ENCODE measurements at regions not wholly inside any gene's neighbourhood (a gene's known extent, or its start where the extent isn't known, plus 50 kb on each side); places are given as distances from the start of the nearest gene placed in this dataset.
"Not testable (repeated sequence)": the region's sequence is repeated elsewhere in the genome, so short reads cannot be mapped to it uniquely, and the experiment has no call there.

DNA sequence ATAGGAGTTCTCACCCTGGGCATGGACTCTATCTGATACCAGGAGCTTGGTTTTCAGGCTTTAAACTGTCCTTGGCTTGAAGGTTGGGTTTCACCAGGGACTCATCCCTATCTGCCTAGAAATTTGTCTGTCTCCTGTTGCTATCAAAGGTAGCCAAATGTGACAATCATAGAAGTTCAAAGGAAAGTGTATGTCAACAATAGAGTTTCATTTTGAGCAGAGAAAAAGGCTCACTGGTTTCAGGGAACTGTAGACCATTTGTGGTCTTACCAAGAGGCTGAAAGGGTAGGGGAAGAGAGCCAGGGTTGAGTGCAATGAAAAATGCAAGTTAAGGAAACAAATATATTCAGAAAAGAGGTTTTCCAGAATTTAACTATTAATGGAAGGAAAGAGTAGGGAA is 966.8 kb upstream of the CITED2 start:
- no peak for DNase-seq

DNA sequence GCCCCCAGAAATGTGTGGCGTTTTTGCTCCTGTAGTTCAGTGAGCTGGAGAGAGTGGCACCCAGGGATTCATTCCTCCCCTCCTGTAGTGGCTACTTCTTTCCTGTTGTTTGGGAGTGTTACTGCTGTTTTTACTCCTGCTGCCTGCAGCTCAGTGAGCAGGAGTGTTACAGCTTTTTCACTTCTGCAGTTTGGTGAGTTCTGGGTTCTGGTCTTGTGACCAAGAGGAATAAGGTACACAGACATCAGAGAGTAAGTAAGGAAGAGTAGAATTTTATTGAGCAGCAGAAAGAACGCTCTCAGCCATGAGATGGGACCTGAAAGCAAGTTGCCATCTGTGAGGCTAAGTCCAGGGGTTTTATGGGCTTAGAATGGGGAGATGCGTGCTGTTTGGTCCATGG is 966.3 kb upstream of the CITED2 start:
- no peak for DNase-seq

DNA sequence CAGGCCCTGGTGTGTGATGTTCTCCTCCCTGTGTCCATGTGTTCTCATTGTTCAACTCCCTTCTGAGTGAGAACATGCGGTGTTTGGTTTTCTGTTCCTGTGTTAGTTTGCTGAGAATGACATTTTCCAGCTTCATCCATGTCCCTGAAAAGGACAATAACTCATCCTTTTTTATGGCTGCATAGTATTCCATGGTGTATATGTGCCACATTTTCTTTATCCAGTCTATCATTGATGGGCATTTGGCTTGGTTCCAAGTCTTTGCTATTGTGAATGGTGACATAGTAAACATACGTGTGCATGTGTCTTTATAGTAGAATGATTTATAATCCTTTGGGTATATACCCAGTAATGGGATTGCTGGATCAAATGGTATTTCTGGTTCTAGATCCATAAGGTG is 964.6 kb upstream of the CITED2 start:
- DNase-seq: not testable (repeated sequence)

DNA sequence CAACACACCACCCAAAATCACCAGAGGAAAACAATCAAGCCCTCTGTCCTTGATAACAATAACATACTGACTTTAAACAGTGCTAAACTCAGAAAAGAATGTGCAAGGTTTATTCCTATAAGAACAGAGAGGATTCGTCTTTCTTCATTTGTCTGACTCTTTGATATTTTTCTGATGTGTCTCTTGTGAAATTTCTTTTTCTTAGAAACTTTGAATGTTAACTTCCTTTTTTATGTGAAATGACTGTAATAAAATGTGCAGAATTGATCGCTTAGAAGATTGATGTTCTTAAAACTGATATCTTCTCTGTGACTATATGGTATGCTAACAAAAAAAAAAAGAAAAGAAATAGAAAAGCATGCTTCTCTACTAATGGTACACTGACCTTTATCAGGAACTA is 947.4 kb upstream of the CITED2 start:
- no peak for DNase-seq

GRCh38 chr6:140320081-140321080 is 945.9 kb upstream of the CITED2 start:
- DNase-seq: no peak

DNA sequence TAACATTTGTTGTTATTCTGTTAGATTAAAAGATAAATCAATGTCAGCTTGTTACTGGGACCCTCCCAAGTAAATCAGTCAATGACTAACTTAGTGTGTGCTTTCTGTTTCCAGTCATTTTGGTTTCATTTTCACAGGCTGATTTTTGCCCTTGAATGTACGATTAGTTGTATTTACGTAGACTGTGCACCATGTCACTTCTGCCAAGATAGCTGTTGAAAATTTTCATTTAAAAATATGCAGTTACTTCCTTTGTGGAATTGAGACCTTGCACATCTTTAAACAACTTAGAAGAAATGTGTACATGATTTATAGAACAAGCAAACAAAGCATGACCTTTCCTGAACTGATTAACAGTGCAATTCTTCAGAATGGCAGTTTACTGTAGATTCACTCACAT is 944.8 kb upstream of the CITED2 start:
- DNase-seq: no peak

GRCh38 chr6:140318408-140318807 is 944.0 kb upstream of the CITED2 start:
- DNase-seq: no peak

DNA sequence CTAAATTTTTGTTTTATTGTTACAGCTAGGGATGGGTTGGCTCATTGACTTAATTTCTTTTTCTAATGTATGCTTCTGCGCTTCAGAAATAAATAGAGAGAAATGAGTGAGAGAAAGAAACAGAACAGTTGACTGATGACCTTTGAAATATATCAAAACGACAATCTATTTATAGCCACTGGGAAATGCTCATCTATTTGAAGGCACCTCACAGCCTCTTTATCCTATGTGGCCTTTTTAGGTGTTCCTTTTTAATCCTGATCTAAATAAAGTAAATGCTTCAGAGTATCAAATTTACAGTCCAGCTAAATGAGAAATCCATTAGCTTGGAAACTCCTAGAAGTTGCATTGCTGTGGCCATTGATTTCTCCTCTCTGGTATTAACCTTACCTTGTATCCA is 943.5 kb upstream of the CITED2 start:
- DNase-seq: no peak

DNA sequence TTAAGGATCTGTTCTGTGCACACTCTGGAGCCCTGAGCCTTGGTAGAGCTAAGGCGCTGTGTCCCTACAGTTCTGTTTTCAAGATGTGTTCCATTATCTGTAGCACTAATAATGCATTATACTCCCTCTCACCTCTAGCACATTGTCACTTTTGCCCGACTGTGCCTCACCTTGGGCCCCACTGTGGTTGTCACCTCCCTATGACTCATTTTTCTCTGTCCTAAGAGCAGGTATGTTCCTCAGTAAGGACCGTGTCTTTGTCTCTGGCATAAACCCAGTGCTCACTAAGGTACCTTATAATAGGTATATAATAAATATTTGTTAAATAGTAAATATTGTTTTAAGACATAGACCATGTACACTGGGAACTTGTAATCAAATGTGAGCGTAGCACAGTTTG is 942.5 kb upstream of the CITED2 start:
- DNase-seq: no peak

GRCh38 chr6:140314682-140315081 is 940.2 kb upstream of the CITED2 start:
- DNase-seq: no peak

DNA sequence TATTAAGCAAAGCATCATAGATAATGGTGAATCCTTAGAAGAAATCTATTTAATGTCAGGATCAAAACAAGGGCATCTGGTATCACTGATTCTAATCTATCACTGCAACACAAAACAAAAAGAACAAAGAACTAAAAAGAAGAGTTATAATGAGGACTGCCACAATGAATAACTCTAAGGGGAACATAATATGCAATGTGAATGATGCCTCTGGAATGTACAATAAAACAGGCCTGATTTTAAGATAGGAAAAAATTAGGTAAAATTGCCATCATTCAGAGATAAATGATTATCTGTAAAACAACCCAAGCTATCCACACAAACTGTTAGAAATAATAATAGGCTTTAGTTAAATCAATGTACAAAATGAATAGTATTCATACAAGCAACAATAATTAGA is 936.7 kb upstream of the CITED2 start:
- no peak for DNase-seq

DNA sequence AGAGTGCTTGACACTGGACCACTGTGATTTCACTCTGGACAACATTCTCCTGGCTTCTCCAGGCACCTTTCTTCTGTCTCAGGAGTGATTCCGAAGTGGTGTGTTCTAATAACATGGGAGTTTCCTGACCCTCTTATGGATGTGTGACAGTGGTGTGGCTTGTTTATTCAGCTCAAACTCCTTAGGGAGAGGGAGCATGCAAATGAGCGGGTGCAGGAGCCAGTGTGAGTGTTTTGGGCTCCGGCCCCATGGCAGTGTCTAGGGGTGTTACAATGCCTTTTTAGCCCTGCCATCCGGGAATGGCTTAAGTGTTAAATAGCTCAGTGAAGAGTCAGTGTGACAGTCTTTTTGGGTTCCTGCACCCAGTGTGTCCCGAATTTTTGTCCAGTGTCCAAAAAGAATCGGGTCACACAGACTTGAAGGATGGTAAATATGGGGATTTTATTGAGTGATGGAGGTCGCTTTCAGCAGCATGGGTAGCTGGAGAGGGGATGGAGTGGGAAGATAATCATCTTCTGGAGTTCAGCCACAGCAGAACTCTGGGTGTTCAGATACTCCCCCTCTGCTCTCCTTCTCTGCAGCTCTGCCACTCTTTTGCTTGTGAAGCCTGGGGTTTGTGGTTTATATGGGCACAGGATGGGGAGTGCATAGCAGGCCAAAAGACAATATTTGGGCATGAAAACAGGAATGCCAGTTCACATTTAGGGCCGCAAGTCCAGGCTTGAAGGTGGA is 928.9 kb upstream of the CITED2 start:
- DNase-seq: no peak

GRCh38 chr6:140300331-140300730 is 925.9 kb upstream of the CITED2 start:
- DNase-seq: no peak

DNA sequence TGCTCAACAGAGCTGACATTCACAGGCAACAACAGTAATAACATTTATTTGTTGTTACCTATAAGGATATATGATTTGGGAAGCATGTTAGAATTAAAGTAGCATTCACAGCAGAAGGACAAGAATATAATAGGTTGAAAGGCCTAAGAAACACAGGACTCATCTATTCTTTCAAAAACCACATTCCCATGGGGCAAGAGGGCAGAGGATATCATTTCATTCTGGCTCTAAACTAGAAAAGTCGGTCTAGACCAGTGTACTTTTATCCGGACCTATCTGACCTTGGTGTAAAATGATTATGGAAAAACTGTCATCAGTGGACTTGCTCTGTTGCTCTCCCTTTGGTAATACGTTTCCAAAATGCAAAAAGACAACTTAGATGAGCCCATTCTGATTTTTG is 914.7 kb upstream of the CITED2 start:
- DNase-seq: no peak

DNA sequence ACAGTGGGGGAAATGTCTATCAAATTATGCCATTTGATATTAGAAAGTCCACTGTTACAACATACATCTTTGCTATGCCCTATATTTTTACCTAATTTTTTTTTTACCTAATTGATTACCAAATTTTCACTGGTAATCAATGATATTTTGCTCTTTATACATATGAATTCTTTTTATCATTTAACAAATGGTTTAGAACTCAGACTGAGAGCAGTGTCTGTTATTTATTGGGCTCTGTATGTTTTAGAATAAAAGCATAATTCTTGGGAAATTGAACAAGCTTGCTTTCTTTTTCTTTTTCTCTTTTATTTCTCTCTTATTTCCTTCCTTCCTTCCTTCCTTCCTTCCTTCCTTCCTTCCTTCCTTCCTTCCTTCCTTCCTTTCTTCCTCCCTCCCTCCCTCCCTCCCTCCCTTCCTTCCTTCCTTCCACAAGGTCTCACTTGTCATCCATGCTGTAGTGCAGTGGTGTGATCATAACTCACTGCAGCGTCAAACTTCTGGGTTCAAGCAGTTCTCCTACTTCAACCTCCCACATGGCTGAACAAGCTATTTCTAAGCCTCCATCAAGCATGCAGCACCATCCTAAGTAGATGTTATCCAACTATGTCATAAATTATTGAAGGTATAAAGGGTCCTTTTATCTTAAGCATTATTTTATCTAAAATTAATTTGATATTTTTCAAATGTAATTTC is 911.7 kb upstream of the CITED2 start:
- DNase-seq: no peak

DNA sequence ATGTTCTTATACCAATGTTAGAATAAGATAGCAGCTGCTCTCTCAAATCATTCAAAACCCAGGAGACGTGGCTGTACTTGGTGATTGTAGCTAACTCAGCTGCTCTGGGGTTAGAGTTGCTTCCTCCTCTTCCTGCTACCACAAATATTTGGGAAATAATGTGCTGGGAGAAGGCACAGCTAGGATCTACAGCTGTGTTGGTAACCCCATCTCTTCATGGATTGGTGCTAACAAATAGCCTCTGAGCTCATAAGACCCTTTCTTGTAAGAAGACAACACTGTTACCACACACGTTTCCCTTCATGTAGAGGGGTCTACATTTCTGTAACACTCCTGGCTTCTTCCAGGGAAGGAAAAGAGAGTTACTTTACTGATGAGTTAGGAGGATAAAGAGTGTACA is 911.0 kb upstream of the CITED2 start:
- no peak for DNase-seq

DNA sequence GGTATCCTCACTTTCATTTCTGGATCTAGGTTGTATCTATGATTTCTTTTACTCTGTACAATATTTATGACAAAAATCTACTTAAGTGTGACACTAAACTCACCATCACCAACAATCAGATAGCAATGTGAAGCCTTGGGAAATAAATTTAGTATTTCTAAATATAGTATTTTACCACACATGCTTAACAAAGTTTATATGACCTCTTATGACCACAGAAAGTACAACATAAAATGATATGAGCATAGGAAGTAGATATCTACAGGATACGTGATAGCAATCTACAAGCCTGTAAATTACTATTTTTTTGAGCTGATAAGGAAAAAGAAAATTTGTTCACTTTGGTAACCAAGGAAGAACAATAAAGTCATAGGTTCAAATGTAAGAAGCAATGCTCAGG is 910.4 kb upstream of the CITED2 start:
- DNase-seq: no peak

GRCh38 chr6:140283197-140283596 is 908.7 kb upstream of the CITED2 start:
- DNase-seq: no peak

DNA sequence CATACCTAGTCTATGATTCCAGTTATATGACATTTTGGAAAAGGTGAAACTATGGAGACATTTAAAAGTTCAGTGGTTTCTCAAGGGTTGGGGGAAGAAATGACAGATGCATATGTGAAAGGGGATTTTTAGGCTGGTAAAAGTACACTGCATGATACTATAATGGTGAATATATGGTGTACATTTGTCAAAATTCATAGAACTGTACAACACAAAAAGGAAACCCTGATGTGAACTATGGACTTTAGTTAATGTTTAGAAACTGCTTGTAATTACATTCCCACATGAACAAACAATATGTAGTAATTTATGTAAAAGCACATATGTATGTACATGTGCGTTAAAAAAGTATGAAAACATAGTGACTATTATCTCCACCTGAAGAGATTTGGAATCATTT is 907.3 kb upstream of the CITED2 start:
- DNase-seq: no peak

- no peak for DNase-seq
Observed at GRCh38 chr6:140281236-140281635, 906.8 kb upstream of the CITED2 start.

DNA sequence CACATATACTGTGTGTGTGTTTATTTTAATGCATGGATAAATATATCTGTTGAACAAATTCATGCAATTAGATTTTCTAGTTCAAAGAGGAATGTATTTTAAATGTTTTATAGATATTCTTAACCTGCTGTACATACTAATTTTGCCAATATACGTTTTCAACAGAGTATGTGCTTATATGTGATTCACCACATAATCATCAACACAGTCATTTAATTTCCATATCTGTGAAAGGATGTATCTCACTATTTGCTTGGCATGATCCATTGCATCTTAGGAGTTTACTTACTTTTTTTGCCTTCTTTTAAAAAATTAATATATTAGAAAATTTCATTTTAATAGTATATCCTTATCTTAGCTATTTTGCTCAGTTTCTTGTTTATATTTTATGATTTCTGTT is 902.3 kb upstream of the CITED2 start:
- no peak for DNase-seq

DNA sequence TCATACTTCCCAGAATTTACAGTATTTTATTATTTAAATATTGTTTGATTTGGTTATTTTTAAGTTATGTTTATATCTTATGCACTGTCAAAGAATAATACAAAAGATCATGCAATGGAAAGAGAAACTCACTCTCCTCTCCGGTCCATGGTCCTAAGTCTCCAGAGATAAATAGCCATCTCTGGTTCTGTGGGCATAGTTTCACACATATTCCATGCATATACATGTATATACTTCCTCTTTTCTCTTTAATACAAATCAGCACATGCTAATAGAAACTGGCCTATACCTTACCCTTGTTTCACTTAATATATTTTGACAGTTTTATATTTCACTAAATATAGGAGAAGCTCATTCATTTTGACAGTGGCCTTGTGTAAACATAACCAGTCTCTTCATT is 901.7 kb upstream of the CITED2 start:
- DNase-seq: no peak

DNA sequence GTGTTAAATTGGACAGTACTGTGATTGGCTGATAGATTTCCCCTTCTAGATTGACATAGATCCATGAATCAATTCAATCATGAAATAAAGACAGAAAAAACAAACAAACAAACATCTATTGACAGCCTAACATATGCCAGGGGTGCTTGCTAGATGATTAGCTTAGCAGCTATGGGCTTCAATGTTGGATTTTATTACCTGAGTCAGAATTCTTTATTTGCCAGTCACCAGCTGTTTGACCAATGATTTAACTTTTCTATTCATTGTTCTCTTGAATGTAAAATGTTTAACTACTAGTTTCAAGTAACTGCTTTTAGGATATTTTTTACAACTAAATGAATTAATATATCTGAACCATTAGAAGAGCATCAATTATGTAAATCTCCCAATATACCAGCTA is 901.3 kb upstream of the CITED2 start:
- no peak for DNase-seq

DNA sequence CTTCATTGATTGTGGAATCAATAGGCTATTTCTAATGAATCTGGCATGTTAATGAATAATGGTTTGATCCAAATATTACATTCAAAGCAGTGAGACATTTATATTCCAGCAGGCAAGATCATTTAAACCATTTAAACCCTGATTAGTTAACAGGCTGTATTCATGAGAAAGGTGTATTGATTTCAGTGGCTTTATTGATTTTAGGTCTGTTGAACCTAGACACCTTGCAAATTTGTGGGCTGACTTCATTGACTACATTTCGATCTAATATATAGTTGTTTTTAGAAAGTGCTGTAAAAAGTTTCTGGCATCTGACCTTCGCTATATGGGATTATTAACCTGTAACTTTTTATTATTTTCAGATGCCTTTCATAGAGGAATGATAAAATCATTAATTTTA is 900.1 kb upstream of the CITED2 start:
- DNase-seq: no peak
